GM19023 (cell line): ENCODE measurements at regions not wholly inside any gene's neighbourhood (a gene's known extent, or its start where the extent isn't known, plus 50 kb on each side); places are given as distances from the start of the nearest gene placed in this dataset.
"Not testable (repeated sequence)": the region's sequence is repeated elsewhere in the genome, so short reads cannot be mapped to it uniquely, and the experiment has no call there.

Experiments used
- ATAC-seq: cut with Tn5 transposase; IDR thresholded peaks from one replicate; pipeline ENCODE4 v1.9.1; 2021; ENCODE audit warnings: mild to moderate bottlenecking, moderate library complexity; ENCODE audit not compliant: unreplicated experiment

- ATAC-seq = no peak
Observed at GRCh38 chr3:40695848-40696247, 171.1 kb downstream of the ZNF621 start.

GRCh38 chr3:40698611-40699010 lies 173.9 kb downstream of the ZNF621 start:
- ATAC-seq = not testable (repeated sequence)

DNA sequence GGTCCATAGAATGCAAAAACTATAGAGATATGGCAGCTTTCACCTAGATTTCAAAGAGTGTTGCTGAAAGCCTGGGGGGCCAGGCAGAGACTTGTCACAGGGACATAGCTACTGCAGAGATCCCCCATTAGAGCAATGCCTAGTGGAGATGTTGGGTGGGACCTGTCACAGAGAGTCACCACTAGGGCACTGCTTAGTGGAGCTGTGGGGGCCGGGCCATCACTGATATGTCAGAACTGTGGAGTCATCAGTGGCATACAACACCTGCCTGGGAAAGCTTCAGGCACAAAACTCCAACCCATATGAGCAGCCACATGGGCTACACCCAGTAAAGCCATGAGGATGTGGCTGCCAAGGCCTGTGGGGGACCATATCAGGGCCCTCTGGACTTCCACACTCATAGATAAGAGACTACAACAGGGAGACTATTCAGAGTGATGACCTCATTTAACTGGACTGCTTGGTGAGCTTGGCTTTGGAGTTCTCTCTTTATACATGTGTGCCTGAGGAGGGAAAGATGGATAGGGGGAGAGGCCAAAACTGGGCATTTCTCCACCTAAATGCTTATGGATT lies 176.3 kb downstream of the ZNF621 start:
- no peak for ATAC-seq

DNA sequence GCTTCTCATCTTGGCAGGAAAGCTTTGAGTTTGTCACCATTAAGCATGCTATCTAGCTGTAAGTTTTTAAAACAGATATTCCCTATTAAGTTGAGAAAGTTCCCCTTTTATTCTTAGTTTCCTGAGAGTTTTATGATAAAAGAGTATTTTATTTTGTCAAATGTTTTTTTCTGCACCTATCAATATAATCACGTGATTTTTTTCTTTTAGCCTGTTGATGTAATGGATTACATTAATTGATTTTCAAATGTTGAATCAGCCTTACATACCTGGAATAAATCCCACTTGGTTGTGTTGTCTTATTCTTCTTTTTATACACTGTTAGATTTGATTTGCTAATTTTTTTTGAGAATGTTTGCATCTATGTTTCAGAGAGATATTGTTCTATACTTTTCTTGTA lies 179.5 kb downstream of the ZNF621 start:
- no peak for ATAC-seq

DNA sequence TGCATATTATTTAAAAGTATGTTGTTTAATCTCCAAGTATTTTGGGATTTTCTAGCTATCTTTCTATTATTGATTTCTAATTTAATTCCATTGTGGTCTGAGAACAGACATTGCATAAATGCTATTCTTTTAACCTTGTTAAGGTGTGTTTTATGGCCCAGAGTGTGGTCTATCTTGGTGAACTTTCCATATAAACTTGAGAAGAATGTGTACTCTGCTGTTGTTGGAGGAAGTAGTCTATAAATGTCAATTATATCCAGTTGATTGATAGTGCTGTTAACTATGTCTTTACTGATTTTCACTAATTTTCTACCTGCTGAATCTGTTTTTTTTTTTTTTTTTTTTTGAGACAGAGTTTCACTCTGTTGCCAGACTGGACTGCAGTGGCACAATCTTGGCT lies 180.9 kb downstream of the ZNF621 start:
- no peak for ATAC-seq

DNA sequence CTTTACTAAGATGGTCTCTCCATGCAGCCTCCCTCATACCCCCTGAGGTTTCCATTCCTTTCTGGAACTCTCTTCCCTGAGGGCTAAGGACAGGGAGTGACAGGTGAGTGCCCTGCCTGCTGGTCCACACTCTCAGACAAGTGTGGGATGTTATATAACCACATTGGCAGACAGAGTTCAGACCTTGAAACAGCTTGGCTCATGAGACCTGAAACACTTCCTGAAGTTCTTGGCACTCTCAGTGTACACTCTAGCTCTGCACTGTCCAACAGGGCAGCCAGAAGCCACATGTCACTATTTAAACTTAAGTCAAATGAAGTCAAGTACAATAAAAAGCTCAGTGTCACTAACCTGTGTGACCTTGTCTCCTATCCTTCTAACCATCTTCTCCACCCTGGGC lies 188.5 kb downstream of the ZNF621 start:
- ATAC-seq = no peak

DNA sequence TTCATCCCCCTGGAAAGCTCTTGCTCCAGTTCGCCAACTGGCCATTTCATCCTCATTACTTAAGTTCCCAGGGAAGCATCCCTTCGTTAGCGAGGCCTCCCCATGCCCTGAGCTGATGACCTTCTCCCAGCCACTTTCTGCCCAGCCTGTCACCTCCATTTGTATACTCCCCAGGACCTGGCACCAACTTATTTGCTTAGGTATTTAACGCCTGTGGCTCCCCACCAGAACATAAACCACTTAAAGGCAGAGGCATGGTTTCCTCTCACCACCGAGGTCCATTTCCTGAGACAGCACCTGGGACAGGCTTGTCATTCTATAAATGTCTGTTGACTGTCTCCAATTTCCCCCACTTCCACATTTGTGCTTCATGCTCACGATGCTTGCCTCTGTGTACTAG lies 189.0 kb downstream of the ZNF621 start:
- no peak for ATAC-seq

DNA sequence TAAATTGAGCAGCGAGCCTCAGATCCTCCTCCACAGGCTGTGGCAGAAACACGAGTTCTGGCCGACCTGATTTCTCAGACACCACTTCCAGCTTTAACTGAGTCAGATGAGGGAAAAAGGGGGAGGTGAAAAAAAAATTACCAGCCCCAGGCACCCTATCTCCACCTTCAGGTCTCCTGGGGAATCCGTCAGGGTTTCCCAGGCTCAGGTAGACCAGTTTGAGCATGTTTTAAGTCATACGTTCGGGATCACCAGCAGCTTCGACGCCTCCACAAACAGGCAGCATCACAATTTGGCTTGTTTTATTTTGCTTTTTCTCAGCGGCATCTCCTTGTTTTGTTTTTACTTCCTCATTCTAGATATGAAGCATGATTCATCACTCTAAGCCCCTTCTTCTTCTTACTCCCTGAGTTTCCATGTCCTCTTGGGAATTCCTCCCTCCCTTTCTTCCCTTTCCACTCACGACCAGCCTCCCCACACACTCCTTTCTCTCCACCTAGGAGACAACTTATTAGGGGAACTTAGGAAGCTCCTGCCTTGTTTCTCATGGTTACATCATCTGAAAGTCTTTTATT lies 190.1 kb downstream of the ZNF621 start:
- ATAC-seq = no peak

- ATAC-seq = no peak
Observed at GRCh38 chr3:40715551-40715950, 190.8 kb downstream of the ZNF621 start.

GRCh38 chr3:40717471-40717870 lies 192.7 kb downstream of the ZNF621 start:
- ATAC-seq = no peak

DNA sequence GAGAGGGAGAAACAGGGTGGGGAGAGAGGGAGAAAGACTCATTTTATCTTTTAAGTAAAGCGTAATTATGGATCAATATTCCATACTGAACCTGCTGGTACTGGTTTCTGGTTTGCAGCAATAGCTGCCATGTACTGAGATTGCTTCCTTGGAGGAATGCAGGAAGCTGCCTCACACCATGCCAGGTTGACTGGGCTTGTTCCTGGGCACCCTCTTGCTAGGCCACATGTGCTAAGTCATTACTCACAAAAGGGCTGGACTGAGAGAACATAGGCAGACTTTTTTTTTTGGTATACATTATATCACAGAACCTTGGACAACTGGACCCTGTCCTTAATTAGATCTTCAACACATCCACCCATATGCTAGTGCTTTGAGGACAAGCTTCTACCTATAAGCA lies 193.4 kb downstream of the ZNF621 start:
- ATAC-seq = peak; percentile 27

- peak; percentile 81 for ATAC-seq
Observed at GRCh38 chr3:40718681-40719080, 193.9 kb downstream of the ZNF621 start.

- no peak for ATAC-seq
Observed at GRCh38 chr3:40719660-40720287, 195.0 kb downstream of the ZNF621 start.

DNA sequence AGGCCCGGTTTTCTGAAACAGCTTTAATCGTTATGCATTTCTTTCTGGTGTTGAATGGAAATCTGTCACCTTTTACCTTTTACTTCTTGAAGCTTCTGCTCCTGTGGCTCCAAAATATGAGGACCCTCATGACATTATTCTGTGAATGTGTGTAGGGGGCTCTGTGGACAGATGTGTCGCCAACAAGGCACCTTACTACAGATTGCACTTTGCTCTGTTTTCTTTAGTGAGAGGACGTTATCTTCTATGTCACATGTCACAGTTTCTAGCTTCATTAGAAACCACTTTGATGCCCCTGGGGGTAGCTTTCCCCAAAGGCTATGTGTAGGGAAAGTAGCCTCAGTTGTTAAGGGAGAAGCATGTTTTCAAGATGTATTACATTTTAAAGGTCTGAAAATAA lies 195.6 kb downstream of the ZNF621 start:
- no peak for ATAC-seq

- no peak for ATAC-seq
Observed at GRCh38 chr3:40720863-40721262, 196.1 kb downstream of the ZNF621 start.

- no peak for ATAC-seq
Observed at GRCh38 chr3:40723083-40723660, 198.4 kb downstream of the ZNF621 start.

- no peak for ATAC-seq
Observed at GRCh38 chr3:40725031-40725430, 200.3 kb downstream of the ZNF621 start.

- no peak for ATAC-seq
Observed at GRCh38 chr3:40731445-40731844, 206.7 kb downstream of the ZNF621 start.

- ATAC-seq = no peak
Observed at GRCh38 chr3:40736943-40737342, 212.2 kb downstream of the ZNF621 start.

- ATAC-seq = no peak
Observed at GRCh38 chr3:40737343-40737742, 212.6 kb downstream of the ZNF621 start.

GRCh38 chr3:40739971-40740370 lies 215.2 kb downstream of the ZNF621 start:
- no peak for ATAC-seq

GRCh38 chr3:40741729-40742128 lies 217.0 kb downstream of the ZNF621 start:
- ATAC-seq = no peak
